Fibroblast of lung (primary cell): ENCODE measurements at regions not wholly inside any gene's neighbourhood (a gene's known extent, or its start where the extent isn't known, plus 50 kb on each side); places are given as distances from the start of the nearest gene placed in this dataset.

ENCODE experiments used
- DNase-seq, 2 donors: peaks; one replicate each; pipeline versions ENCODE4 v3.0.0 to v3.0.0-alpha.2; 2010; ENCODE audit warnings: low read depth in 2 of 2
- H2AFZ ChIP-seq: 2 replicates; pipeline ENCODE4 v1.5.1; 2012; ENCODE audit warnings: low read length, control low read depth, inconsistent platforms
- H3K27ac ChIP-seq: 2 replicates; pipeline ENCODE4 v1.5.1; 2011; ENCODE audit warnings: low read length, control low read depth; ENCODE audit not compliant: insufficient read depth
- H3K27me3 ChIP-seq: 2 replicates; pipeline ENCODE4 v1.5.1; 2011; ENCODE audit warnings: mild to moderate bottlenecking, low read length; ENCODE audit not compliant: control insufficient read depth, insufficient read depth
- H3K36me3 ChIP-seq: 2 replicates; pipeline ENCODE4 v1.5.1; 2011; ENCODE audit warnings: low read length; ENCODE audit not compliant: control insufficient read depth, insufficient read depth
- H3K4me1 ChIP-seq: 2 replicates; pipeline ENCODE4 v1.5.1; 2011; ENCODE audit warnings: low read length; ENCODE audit not compliant: control insufficient read depth, insufficient read depth; ENCODE audit errors: extremely low read depth
- H3K4me2 ChIP-seq: 2 replicates; pipeline ENCODE4 v1.5.1; 2011; ENCODE audit warnings: low read length, control low read depth; ENCODE audit not compliant: insufficient read depth; ENCODE audit errors: extremely low read depth
- H3K4me3 ChIP-seq, 4 experiments: fragments of 200-600 bp in 1 of 4; sonication (generic) in 1 of 4; replicated peaks in 1 of 4; 2 replicates each; pipeline ENCODE4 v1.5.1; 2011 to 2016; ENCODE audit warnings: low read length in 4 of 4, low read depth in 3 of 4, mild to moderate bottlenecking in 3 of 4, control low read depth in 2 of 4, inconsistent platforms in 1 of 4, mixed read lengths in 1 of 4; ENCODE audit not compliant: insufficient read depth in 1 of 4; ENCODE audit errors: control extremely low read depth in 1 of 4
- H3K79me2 ChIP-seq: 2 replicates; pipeline ENCODE4 v1.5.1; 2012; ENCODE audit warnings: mild to moderate bottlenecking, low read length, inconsistent platforms; ENCODE audit not compliant: control insufficient read depth, insufficient read depth
- H3K9ac ChIP-seq: 2 replicates; pipeline ENCODE4 v1.5.1; 2011; ENCODE audit warnings: mild to moderate bottlenecking, low read length, control low read depth; ENCODE audit not compliant: insufficient read depth
- H3K9me3 ChIP-seq: 2 replicates; pipeline ENCODE4 v1.5.1; 2012; ENCODE audit warnings: low read depth, low read length; ENCODE audit not compliant: control insufficient read depth, insufficient read depth
- H4K20me1 ChIP-seq: 2 replicates; pipeline ENCODE4 v1.5.1; 2011; ENCODE audit warnings: low read length; ENCODE audit not compliant: control insufficient read depth, insufficient read depth; ENCODE audit errors: extremely low read depth
- CTCF ChIP-seq, 2 donors: IDR thresholded peaks in 1 of 2; conservative IDR thresholded peaks in 1 of 2; 1 replicate in 1 of 2; 2 replicates in 1 of 2; pipeline ENCODE4 v1.5.1; 2011 to 2012; ENCODE audit warnings: low read length in 2 of 2, control low read depth in 1 of 2, inconsistent platforms in 1 of 2, low read depth in 1 of 2, mild to moderate bottlenecking in 1 of 2
- EZH2 ChIP-seq: IDR thresholded peaks from 2 replicates; pipeline ENCODE4 v1.5.1; 2012; ENCODE audit warnings: low read length, control low read depth, mild to moderate bottlenecking; ENCODE audit errors: missing control alignments

- Histone ChIP-seq H4K20me1 (no peaks in the 10 kb centered on the region), H3K4me1 (no peaks in the 10 kb centered on the region), H3K4me3 (no peak overlapping the region), H3K36me3 (peaks cover 10% of the 10 kb centered on the region), H3K9ac (no peak overlapping the region), H3K27me3 (no peaks in the 10 kb centered on the region), H3K79me2 (no peaks in the 10 kb centered on the region), H3K27ac (no peak overlapping the region), H3K4me2 (no peak overlapping the region), H2AFZ (no peak overlapping the region), H3K9me3 (no peaks in the 10 kb centered on the region)
- no peak for DNase-seq
- TF ChIP-seq EZH2, result no peak
- no peak for TF ChIP-seq CTCF (conservative IDR thresholded peaks at IDR 0.05 in 1 of 2, IDR thresholded peaks at IDR 0.05 in 1 of 2; ENCODE audit: low read depth in 1 of 2, low read length in 2 of 2)
Observed at GRCh38 chr20:3350422-3350821, 57.0 kb downstream of the DNAAF9 start.

GRCh38 chr20:3349786-3350185, 57.7 kb downstream of the DNAAF9 start:
- no peak overlapping the region for H2AFZ ChIP-seq
- H3K4me1 ChIP-seq, result no peaks in the 10 kb centered on the region
- H3K36me3 ChIP-seq, result peaks cover 11% of the 10 kb centered on the region
- no peak overlapping the region for H3K9ac ChIP-seq
- DNase-seq, result no peak
- H3K9me3 ChIP-seq, result no peaks in the 10 kb centered on the region
- no peak for TF ChIP-seq CTCF (conservative IDR thresholded peaks at IDR 0.05 in 1 of 2, IDR thresholded peaks at IDR 0.05 in 1 of 2; ENCODE audit: low read depth in 1 of 2, low read length in 2 of 2)
- TF ChIP-seq EZH2, result no peak
- no peaks in the 10 kb centered on the region for H3K79me2 ChIP-seq
- H3K27me3 ChIP-seq, result no peaks in the 10 kb centered on the region
- no peak overlapping the region for H3K27ac ChIP-seq
- H3K4me2 ChIP-seq, result no peak overlapping the region
- no peaks in the 10 kb centered on the region for H4K20me1 ChIP-seq
- no peak overlapping the region for H3K4me3 ChIP-seq

- no peak for TF ChIP-seq CTCF (conservative IDR thresholded peaks at IDR 0.05 in 1 of 2, IDR thresholded peaks at IDR 0.05 in 1 of 2; ENCODE audit: low read depth in 1 of 2, low read length in 2 of 2)
- no peak for TF ChIP-seq EZH2
- no peak for DNase-seq
- H3K4me2 ChIP-seq, result no peak overlapping the region
- H3K36me3 ChIP-seq, result peaks cover 10% of the 10 kb centered on the region
- H3K27me3 ChIP-seq, result no peaks in the 10 kb centered on the region
- no peaks in the 10 kb centered on the region for H3K79me2 ChIP-seq
- no peaks in the 10 kb centered on the region for H3K9me3 ChIP-seq
- no peak overlapping the region for H3K4me3 ChIP-seq
- H4K20me1 ChIP-seq, result no peaks in the 10 kb centered on the region
- H3K4me1 ChIP-seq, result no peaks in the 10 kb centered on the region
- no peak overlapping the region for H3K9ac ChIP-seq
- H3K27ac ChIP-seq, result no peak overlapping the region
- H2AFZ ChIP-seq, result no peak overlapping the region
Observed at GRCh38 chr20:3342766-3343165, 64.7 kb downstream of the DNAAF9 start.
